ENCODE measurements at regions not wholly inside any gene's neighbourhood (a gene's known extent, or its start where the extent isn't known, plus 50 kb on each side); places are given as distances from the start of the nearest gene placed in this dataset.
A peak's percentile ranks its signal among the peaks of the same experiment; 100 is the strongest.

DNA sequence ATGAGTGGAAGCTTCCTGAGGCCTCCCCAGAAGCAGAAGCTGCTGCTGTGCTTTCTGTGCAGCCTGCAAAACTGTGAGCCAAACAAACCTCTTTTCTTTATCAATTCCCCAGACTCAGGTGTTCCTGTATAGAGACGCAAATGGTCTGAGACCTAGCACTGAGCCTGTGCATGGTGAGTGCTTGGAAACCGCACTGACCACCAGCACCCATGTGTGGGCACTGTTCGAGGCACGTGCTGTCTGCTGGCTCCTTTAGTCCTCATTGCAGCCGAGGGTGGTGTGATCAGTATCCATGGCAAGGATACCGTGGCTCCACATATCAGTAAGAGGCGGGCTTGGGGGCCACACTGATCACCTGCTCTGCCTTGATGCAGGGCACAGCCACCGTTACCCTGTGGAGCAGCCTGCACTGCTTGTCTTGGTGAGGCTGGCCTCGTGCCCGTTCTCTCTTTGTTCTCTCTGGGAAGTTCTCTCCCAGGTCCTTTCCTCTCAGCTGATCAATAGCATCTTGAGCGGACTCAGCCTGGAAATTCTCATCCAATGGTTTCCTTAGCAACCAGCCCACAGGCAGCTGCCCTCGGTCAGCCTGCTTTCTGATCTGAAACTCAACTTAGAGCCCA, 101.0 kb downstream of the PLXNA1 start:
- Histone ChIP-seq H3K4me3 (replicated peaks in 1 of 3; ENCODE audit: insufficient read depth in 1 of 3, low read depth in 2 of 3, low read length in 3 of 3) (no peak overlapping the region), H3K27me3 (ENCODE audit: control insufficient read depth in 1 of 2, insufficient read depth in 2 of 2, low read length in 2 of 2) (peaks cover 2 to 66% of the 10 kb centered on the region in 2 experiments; a peak in 4 of 5 replicates), H3K9me3 (ENCODE audit: low read length) (no peaks in the 10 kb centered on the region), H4K20me1 (ENCODE audit: insufficient read depth, low read length) (no peaks in the 10 kb centered on the region), H3K4me2 (ENCODE audit: low read depth, low read length) (no peak overlapping the region), H3K9ac (ENCODE audit: insufficient read depth, low read depth, low read length) (no peak overlapping the region), H2AFZ (ENCODE audit: low read length) (no peak overlapping the region), H3K4me1 (ENCODE audit: insufficient read depth, low read length) (peaks cover 14% of the 10 kb centered on the region), H3K27ac (ENCODE audit: extremely low read length, insufficient read depth, low read length) (no peak overlapping the region), H3K36me3 (replicated peaks in 1 of 2; ENCODE audit: control insufficient read depth in 1 of 2, insufficient read depth in 2 of 2, low read length in 2 of 2) (no peaks in the 10 kb centered on the region), H3K79me2 (ENCODE audit: insufficient read depth, low read length) (no peaks in the 10 kb centered on the region)
- no TSS peak for BruUV-seq (replicated peaks)
- intact Hi-C loops (cut with micrococcal nuclease; ENCODE audit: unreplicated experiment), result no loop called here
- no peak for DNase-seq (ENCODE audit: low spot score)
- POLR2A ChIA-PET, result no interaction called here
- FAIRE-seq, result no peak
- in situ Hi-C loops (cut with HindIII; ENCODE audit: extremely low pct_ligation_motif_present, low pct_unique_long_range_greater_than_20kb), result no loop called here
- no peak for TF ChIP-seq EHMT2 (IDR thresholded peaks at IDR 0.05; ENCODE audit: borderline replicate concordance, low read depth, low read length)
- TF ChIP-seq, protein P1, sequence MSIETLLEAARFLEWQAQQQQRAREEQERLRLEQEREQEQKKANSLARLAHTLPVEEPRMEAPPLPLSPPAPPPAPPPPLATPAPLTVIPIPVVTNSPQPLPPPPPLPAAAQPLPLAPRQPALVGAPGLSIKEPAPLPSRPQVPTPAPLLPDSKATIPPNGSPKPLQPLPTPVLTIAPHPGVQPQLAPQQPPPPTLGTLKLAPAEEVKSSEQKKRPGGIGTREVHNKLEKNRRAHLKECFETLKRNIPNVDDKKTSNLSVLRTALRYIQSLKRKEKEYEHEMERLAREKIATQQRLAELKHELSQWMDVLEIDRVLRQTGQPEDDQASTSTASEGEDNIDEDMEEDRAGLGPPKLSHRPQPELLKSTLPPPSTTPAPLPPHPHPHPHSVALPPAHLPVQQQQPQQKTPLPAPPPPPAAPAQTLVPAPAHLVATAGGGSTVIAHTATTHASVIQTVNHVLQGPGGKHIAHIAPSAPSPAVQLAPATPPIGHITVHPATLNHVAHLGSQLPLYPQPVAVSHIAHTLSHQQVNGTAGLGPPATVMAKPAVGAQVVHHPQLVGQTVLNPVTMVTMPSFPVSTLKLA (IDR thresholded peaks at IDR 0.05), result peak; percentile 51
- no peak for TF ChIP-seq ZNF569 (CRISPR knock-in tag; IDR thresholded peaks at IDR 0.05; ENCODE audit: borderline replicate concordance)
- no peak for TF ChIP-seq STAT5B (CRISPR knock-in tag; IDR thresholded peaks at IDR 0.05)
- 11% methylated on average over 9 of the region's 12 CpGs for WGBS (ENCODE audit: low lambda C conversion rate)
- ATAC-seq, result no peak
- CTCF ChIA-PET (ENCODE audit: low intra/inter-chr PET ratio, low total read pairs), result no interaction called here

DNA sequence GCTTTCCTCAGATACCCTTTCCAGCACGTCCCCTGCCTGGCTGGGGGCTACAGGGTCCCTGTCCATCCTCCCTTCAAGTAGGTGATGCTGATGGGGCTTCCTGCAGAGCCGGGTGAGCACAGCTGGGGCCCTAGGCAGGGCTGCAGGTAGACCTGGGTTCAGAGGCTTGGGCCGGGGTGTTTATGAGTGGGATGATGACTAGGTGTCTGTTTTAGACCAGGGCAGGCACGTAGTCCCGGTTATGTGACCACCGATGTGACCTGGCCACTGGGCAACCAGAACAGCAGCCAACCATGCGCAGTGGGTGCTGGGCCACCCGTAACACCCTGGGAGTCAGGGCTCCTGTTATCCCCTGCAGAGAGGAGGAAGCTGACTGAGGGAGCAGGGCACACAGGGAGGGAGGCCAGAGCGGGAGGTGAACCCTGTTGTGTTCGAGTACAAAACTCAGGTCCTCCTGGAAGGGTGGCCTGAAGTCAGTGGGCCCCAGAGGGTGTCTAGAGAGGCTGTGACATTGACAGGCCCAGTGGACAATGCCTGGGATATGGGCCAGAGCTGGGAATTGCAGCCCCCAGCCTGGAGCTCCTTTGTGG, 101.6 kb downstream of the PLXNA1 start:
- no peak overlapping the region for H2AFZ ChIP-seq (ENCODE audit: low read length)
- no peak overlapping the region for H3K9ac ChIP-seq (ENCODE audit: insufficient read depth, low read depth, low read length)
- ATAC-seq (no peak), FAIRE-seq (no peak), DNase-seq (ENCODE audit: low spot score) (no peak)
- H3K27me3 ChIP-seq (ENCODE audit: control insufficient read depth in 1 of 2, insufficient read depth in 2 of 2, low read length in 2 of 2), result peaks cover 2 to 63% of the 10 kb centered on the region in 2 experiments; a peak in 4 of 5 replicates
- BruUV-seq (replicated peaks), result no TSS peak
- no peaks in the 10 kb centered on the region for H3K9me3 ChIP-seq (ENCODE audit: low read length)
- ChIA-PET POLR2A (no interaction called here), CTCF (ENCODE audit: low intra/inter-chr PET ratio, low total read pairs) (no interaction called here)
- in situ Hi-C loops (cut with HindIII; ENCODE audit: extremely low pct_ligation_motif_present, low pct_unique_long_range_greater_than_20kb) (no loop called here), intact Hi-C loops (cut with micrococcal nuclease; ENCODE audit: unreplicated experiment) (no loop called here)
- H3K4me3 ChIP-seq (replicated peaks in 1 of 3; ENCODE audit: insufficient read depth in 1 of 3, low read depth in 2 of 3, low read length in 3 of 3), result no peak overlapping the region
- TF ChIP-seq, protein P2, sequence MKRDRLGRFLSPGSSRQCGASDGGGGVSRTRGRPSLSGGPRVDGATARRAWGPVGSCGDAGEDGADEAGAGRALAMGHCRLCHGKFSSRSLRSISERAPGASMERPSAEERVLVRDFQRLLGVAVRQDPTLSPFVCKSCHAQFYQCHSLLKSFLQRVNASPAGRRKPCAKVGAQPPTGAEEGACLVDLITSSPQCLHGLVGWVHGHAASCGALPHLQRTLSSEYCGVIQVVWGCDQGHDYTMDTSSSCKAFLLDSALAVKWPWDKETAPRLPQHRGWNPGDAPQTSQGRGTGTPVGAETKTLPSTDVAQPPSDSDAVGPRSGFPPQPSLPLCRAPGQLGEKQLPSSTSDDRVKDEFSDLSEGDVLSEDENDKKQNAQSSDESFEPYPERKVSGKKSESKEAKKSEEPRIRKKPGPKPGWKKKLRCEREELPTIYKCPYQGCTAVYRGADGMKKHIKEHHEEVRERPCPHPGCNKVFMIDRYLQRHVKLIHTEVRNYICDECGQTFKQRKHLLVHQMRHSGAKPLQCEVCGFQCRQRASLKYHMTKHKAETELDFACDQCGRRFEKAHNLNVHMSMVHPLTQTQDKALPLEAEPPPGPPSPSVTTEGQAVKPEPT (CRISPR knock-in tag; IDR thresholded peaks at IDR 0.05; ENCODE audit: low read depth), result no peak
- TF ChIP-seq ZNF207 (IDR thresholded peaks at IDR 0.05; ENCODE audit: borderline replicate concordance), result no peak
- TF ChIP-seq KDM6A (CRISPR knock-in tag; IDR thresholded peaks at IDR 0.05; ENCODE audit: low read depth), result no peak
- TF ChIP-seq, protein P3, sequence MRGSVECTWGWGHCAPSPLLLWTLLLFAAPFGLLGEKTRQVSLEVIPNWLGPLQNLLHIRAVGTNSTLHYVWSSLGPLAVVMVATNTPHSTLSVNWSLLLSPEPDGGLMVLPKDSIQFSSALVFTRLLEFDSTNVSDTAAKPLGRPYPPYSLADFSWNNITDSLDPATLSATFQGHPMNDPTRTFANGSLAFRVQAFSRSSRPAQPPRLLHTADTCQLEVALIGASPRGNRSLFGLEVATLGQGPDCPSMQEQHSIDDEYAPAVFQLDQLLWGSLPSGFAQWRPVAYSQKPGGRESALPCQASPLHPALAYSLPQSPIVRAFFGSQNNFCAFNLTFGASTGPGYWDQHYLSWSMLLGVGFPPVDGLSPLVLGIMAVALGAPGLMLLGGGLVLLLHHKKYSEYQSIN (CRISPR knock-in tag; IDR thresholded peaks at IDR 0.05; ENCODE audit: borderline replicate concordance), result no peak
- TF ChIP-seq, protein P4, sequence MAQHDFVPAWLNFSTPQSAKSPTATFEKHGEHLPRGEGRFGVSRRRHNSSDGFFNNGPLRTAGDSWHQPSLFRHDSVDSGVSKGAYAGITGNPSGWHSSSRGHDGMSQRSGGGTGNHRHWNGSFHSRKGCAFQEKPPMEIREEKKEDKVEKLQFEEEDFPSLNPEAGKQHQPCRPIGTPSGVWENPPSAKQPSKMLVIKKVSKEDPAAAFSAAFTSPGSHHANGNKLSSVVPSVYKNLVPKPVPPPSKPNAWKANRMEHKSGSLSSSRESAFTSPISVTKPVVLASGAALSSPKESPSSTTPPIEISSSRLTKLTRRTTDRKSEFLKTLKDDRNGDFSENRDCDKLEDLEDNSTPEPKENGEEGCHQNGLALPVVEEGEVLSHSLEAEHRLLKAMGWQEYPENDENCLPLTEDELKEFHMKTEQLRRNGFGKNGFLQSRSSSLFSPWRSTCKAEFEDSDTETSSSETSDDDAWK (CRISPR knock-in tag; IDR thresholded peaks at IDR 0.05), result no peak
- TF ChIP-seq, protein P5, sequence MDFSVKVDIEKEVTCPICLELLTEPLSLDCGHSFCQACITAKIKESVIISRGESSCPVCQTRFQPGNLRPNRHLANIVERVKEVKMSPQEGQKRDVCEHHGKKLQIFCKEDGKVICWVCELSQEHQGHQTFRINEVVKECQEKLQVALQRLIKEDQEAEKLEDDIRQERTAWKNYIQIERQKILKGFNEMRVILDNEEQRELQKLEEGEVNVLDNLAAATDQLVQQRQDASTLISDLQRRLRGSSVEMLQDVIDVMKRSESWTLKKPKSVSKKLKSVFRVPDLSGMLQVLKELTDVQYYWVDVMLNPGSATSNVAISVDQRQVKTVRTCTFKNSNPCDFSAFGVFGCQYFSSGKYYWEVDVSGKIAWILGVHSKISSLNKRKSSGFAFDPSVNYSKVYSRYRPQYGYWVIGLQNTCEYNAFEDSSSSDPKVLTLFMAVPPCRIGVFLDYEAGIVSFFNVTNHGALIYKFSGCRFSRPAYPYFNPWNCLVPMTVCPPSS (IDR thresholded peaks at IDR 0.05), result no peak
- 0% methylated on average over 2 of the region's 10 CpGs for WGBS (ENCODE audit: low lambda C conversion rate)
- no peaks in the 10 kb centered on the region for H4K20me1 ChIP-seq (ENCODE audit: insufficient read depth, low read length)
- no peak overlapping the region for H3K4me2 ChIP-seq (ENCODE audit: low read depth, low read length)
- H3K4me1 ChIP-seq (ENCODE audit: insufficient read depth, low read length), result peaks cover 14% of the 10 kb centered on the region
- no peaks in the 10 kb centered on the region for H3K79me2 ChIP-seq (ENCODE audit: insufficient read depth, low read length)
- no peaks in the 10 kb centered on the region for H3K36me3 ChIP-seq (replicated peaks in 1 of 2; ENCODE audit: control insufficient read depth in 1 of 2, insufficient read depth in 2 of 2, low read length in 2 of 2)
- no peak overlapping the region for H3K27ac ChIP-seq (ENCODE audit: extremely low read length, insufficient read depth, low read length)
